ENCODE measurements at regions not wholly inside any gene's neighbourhood (a gene's known extent, or its start where the extent isn't known, plus 50 kb on each side); places are given as distances from the start of the nearest gene placed in this dataset.

GRCh38 chr16:54585094-54585997 is 298.8 kb upstream of the IRX3 start:
- no peak for TF ChIP-seq CTCF (IDR thresholded peaks at IDR 0.05)
- TF ChIP-seq POLR2A (IDR thresholded peaks at IDR 0.05) = no peak
